ENCODE measurements at regions not wholly inside any gene's neighbourhood (a gene's known extent, or its start where the extent isn't known, plus 50 kb on each side); places are given as distances from the start of the nearest gene placed in this dataset.
A peak's percentile ranks its signal among the peaks of the same experiment; 100 is the strongest.

DNA sequence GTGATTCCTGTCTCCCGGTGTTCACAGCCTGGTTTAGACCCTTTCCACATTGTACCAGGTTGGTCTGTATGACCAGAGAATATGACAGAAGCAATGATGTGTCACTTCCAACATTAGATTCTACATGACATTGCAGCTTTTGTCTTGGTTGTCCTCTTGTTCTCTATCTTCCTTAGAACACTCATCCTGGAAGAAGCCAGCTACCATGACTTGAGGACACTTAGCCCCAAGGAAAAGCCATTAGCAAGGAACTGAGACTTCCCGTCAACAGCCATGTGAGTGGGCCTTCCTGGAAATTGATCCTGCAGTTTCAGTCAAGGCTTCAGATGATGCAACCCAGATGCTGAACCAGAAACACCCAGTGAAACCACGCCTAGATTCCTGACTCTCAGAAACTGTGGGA, 143.3 kb downstream of the MREG start (continued):
- TF ChIP-seq, protein P1, sequence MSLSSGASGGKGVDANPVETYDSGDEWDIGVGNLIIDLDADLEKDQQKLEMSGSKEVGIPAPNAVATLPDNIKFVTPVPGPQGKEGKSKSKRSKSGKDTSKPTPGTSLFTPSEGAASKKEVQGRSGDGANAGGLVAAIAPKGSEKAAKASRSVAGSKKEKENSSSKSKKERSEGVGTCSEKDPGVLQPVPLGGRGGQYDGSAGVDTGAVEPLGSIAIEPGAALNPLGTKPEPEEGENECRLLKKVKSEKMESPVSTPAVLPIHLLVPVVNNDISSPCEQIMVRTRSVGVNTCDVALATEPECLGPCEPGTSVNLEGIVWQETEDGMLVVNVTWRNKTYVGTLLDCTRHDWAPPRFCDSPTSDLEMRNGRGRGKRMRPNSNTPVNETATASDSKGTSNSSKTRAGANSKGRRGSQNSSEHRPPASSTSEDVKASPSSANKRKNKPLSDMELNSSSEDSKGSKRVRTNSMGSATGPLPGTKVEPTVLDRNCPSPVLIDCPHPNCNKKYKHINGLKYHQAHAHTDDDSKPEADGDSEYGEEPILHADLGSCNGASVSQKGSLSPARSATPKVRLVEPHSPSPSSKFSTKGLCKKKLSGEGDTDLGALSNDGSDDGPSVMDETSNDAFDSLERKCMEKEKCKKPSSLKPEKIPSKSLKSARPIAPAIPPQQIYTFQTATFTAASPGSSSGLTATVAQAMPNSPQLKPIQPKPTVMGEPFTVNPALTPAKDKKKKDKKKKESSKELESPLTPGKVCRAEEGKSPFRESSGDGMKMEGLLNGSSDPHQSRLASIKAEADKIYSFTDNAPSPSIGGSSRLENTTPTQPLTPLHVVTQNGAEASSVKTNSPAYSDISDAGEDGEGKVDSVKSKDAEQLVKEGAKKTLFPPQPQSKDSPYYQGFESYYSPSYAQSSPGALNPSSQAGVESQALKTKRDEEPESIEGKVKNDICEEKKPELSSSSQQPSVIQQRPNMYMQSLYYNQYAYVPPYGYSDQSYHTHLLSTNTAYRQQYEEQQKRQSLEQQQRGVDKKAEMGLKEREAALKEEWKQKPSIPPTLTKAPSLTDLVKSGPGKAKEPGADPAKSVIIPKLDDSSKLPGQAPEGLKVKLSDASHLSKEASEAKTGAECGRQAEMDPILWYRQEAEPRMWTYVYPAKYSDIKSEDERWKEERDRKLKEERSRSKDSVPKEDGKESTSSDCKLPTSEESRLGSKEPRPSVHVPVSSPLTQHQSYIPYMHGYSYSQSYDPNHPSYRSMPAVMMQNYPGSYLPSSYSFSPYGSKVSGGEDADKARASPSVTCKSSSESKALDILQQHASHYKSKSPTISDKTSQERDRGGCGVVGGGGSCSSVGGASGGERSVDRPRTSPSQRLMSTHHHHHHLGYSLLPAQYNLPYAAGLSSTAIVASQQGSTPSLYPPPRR (CRISPR knock-in tag; IDR thresholded peaks at IDR 0.05; ENCODE audit: borderline replicate concordance) = no peak
- TF ChIP-seq CREB3 (tag; conservative IDR thresholded peaks at IDR 0.05; ENCODE audit: low read depth) (peak; percentile 82), FOXJ2 (tag; IDR thresholded peaks at IDR 0.05) (peak; percentile 78; the same call in 1 of the 2 replicates), SOX6 (IDR thresholded peaks at IDR 0.05) (peak; percentile 63; the same call in 1 of the 2 replicates), HMGXB4 (CRISPR knock-in tag; IDR thresholded peaks at IDR 0.05) (no peak), JUN (IDR thresholded peaks at IDR 0.05; ENCODE audit: borderline replicate concordance, low read depth, low read length) (peak; percentile 72; the same call in 1 of the 2 replicates), JUN (CRISPR knock-in tag; IDR thresholded peaks at IDR 0.05; ENCODE audit: borderline replicate concordance) (no peak), CXXC5 (CRISPR knock-in tag; IDR thresholded peaks at IDR 0.05) (peak; percentile 83), HDAC3 (IDR thresholded peaks at IDR 0.05; ENCODE audit: borderline replicate concordance, partially characterized antibody) (no peak), HLTF (IDR thresholded peaks at IDR 0.05) (no peak), DDX20 (tag; IDR thresholded peaks at IDR 0.05; ENCODE audit: low read depth) (peak; percentile 84), DIDO1 (tag; IDR thresholded peaks at IDR 0.05; ENCODE audit: low read depth) (peak; percentile 62; the same call in 1 of the 2 replicates), MYC (IDR thresholded peaks at IDR 0.05; ENCODE audit: low read depth, low read length) (peak; percentile 89), MYC (CRISPR knock-in tag; IDR thresholded peaks at IDR 0.05; ENCODE audit: borderline replicate concordance, low read depth) (peak; percentile 42; the same call in 1 of the 2 replicates), MAFG (tag; conservative IDR thresholded peaks at IDR 0.05) (peak; percentile 70), MCM3 (IDR thresholded peaks at IDR 0.05) (no peak)
- TF ChIP-seq, protein P2, sequence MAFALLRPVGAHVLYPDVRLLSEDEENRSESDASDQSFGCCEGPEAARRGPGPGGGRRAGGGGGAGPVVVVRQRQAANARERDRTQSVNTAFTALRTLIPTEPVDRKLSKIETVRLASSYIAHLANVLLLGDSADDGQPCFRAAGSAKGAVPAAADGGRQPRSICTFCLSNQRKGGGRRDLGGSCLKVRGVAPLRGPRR (CRISPR knock-in tag; IDR thresholded peaks at IDR 0.05) = peak; percentile 71; the same call in 1 of the 2 replicates
